Natural killer cell (primary cell): ENCODE measurements at regions not wholly inside any gene's neighbourhood (a gene's known extent, or its start where the extent isn't known, plus 50 kb on each side); places are given as distances from the start of the nearest gene placed in this dataset.

Experiments
- ATAC-seq, 3 donors: fragments of 150-1000 bp in 2 of 3; fragments of 200-7000 bp in 1 of 3; cut with Tn5 transposase; 1 replicate in 1 of 3; 2 replicates in 2 of 3; pipeline ENCODE4 v1.10.0; 2021; ENCODE audit warnings: mild to moderate bottlenecking in 2 of 3, moderate library complexity in 2 of 3
- DNase-seq, 2 donors: peaks; one replicate each; pipeline versions ENCODE4 v3.0.0 to v3.0.0-alpha.2; 2013 to 2021; ENCODE audit warnings: mixed read lengths in 1 of 2
- H3K27ac ChIP-seq: one replicate; pipeline ENCODE4 v1.5.1; 2013; ENCODE audit warnings: mild to moderate bottlenecking, low read length
- H3K27me3 ChIP-seq: one replicate; pipeline ENCODE4 v1.6.1; 2013; ENCODE audit warnings: low read length; ENCODE audit not compliant: control insufficient read depth, insufficient read depth
- H3K36me3 ChIP-seq: one replicate; pipeline ENCODE4 v1.6.1; 2013; ENCODE audit warnings: low read length; ENCODE audit not compliant: control insufficient read depth, insufficient read depth
- H3K4me1 ChIP-seq: one replicate; pipeline ENCODE4 v1.6.1; 2013; ENCODE audit warnings: low read length; ENCODE audit not compliant: control insufficient read depth, insufficient read depth
- H3K4me3 ChIP-seq: one replicate; pipeline ENCODE4 v1.5.1; 2013; ENCODE audit warnings: low read length
- H3K9me3 ChIP-seq: one replicate; pipeline ENCODE4 v1.6.1; 2013; ENCODE audit warnings: low read length; ENCODE audit not compliant: control insufficient read depth, insufficient read depth
- H3K27ac Mint-ChIP-seq, 2 donors: one replicate each; pipeline ENCODE4 v1.8.0; 2022; ENCODE audit warnings: mild to moderate bottlenecking in 2 of 2, mixed read lengths in 2 of 2, moderate library complexity in 1 of 2
- H3K27me3 Mint-ChIP-seq, 2 donors: one replicate each; pipeline ENCODE4 v1.8.0; 2022; ENCODE audit warnings: low read depth in 2 of 2, mixed read lengths in 2 of 2
- H3K36me3 Mint-ChIP-seq: one replicate; pipeline ENCODE4 v1.8.0; 2022; ENCODE audit warnings: mixed read lengths
- H3K4me1 Mint-ChIP-seq, 2 donors: one replicate each; pipeline ENCODE4 v1.8.0; 2022; ENCODE audit warnings: mixed read lengths in 2 of 2
- H3K4me3 Mint-ChIP-seq: one replicate; pipeline ENCODE4 v1.8.0; 2022; ENCODE audit warnings: mild to moderate bottlenecking, moderate library complexity, mixed read lengths
- H3K9me3 Mint-ChIP-seq, 2 donors: one replicate each; pipeline ENCODE4 v1.8.0; 2022; ENCODE audit warnings: mixed read lengths in 2 of 2
- CTCF ChIP-seq: fragments of 200-600 bp; IDR thresholded peaks from one replicate; pipeline ENCODE4 v1.8.0; 2022; ENCODE audit warnings: antibody characterized with exemption
- WGBS: methylation state at CpG from one replicate; pipeline ENCODE4 v1.1.7; 2013; ENCODE audit warnings: missing lambda C conversion rate; ENCODE audit not compliant: insufficient coverage; 5-methylcytosine and 5-hydroxymethylcytosine counted together
- intact Hi-C: fragments of 100-400 bp; cut with micrococcal nuclease; formaldehyde crosslinking; loops from one replicate; pipeline ENCODE4 v1.14.2; 2022

DNA sequence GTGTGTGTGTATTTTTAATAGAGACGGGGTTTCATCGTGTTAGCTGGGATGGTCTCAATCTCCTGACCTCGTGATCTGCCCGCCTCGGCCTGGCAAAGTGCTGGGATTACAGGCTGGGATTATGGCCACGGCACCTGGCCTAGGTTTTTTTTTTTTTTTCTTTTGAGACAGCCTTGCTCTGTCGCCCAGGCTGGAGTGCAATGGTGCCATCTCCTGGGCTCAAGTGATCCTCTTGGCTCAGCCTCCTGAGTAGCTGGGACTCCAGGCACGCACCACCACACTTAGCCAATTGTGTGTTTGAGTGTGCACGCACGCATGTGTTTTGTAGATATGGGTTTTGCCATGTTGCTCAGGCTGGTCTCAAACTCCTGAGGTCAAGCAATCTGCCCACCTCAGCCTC, 629.8 kb downstream of the ETV1 start:
- Histone ChIP-seq H3K4me1 (no peaks in the 10 kb centered on the region), H3K36me3 (no peaks in the 10 kb centered on the region), H3K4me3 (no peak overlapping the region), H3K27ac (no peak overlapping the region), H3K27me3 (no peaks in the 10 kb centered on the region), H3K9me3 (no peaks in the 10 kb centered on the region)
- ATAC-seq = no peak
- H3K36me3 Mint-ChIP-seq = no peaks in the 10 kb centered on the region
- no peak for TF ChIP-seq CTCF
- no peak for DNase-seq
- no peaks in the 10 kb centered on the region for H3K27me3 Mint-ChIP-seq
- no peak overlapping the region for H3K4me3 Mint-ChIP-seq
- no peak overlapping the region for H3K27ac Mint-ChIP-seq
- whole genome bisulfite sequencing = 89% methylated on average over 10 of the region's 10 CpGs
- H3K4me1 Mint-ChIP-seq = no peaks in the 10 kb centered on the region
- peaks cover 4 to 7% of the 10 kb centered on the region in 2 donors for H3K9me3 Mint-ChIP-seq
- intact Hi-C loops = no loop called here

GRCh38 chr7:13386741-13387140, 602.7 kb downstream of the ETV1 start:
- intact Hi-C loops = no loop called here
- no peak overlapping the region for H3K4me3 Mint-ChIP-seq
- no peak for TF ChIP-seq CTCF
- Histone ChIP-seq H3K27me3 (no peaks in the 10 kb centered on the region), H3K27ac (no peak overlapping the region), H3K36me3 (no peaks in the 10 kb centered on the region), H3K4me1 (no peaks in the 10 kb centered on the region), H3K9me3 (no peaks in the 10 kb centered on the region), H3K4me3 (no peak overlapping the region)
- no peak for ATAC-seq
- DNase-seq = no peak
- no CpG with 5 or more reads among the region's 1 CpG for WGBS
- H3K9me3 Mint-ChIP-seq = peaks cover 5 to 6% of the 10 kb centered on the region in 2 donors
- H3K36me3 Mint-ChIP-seq = no peaks in the 10 kb centered on the region
- H3K27me3 Mint-ChIP-seq = no peaks in the 10 kb centered on the region
- H3K4me1 Mint-ChIP-seq = no peaks in the 10 kb centered on the region
- no peak overlapping the region for H3K27ac Mint-ChIP-seq

- 93% methylated on average over 2 of the region's 2 CpGs for WGBS
- no peak overlapping the region for H3K4me3 ChIP-seq
- Mint-ChIP-seq H3K4me1 (no peaks in the 10 kb centered on the region), H3K36me3 (no peaks in the 10 kb centered on the region), H3K27ac (no peak overlapping the region), H3K9me3 (peaks cover 3 to 4% of the 10 kb centered on the region in 2 donors), H3K4me3 (no peak overlapping the region), H3K27me3 (no peaks in the 10 kb centered on the region)
- H3K27me3 ChIP-seq = no peaks in the 10 kb centered on the region
- intact Hi-C loops = no loop called here
- H3K4me1 ChIP-seq = no peaks in the 10 kb centered on the region
- DNase-seq (no peak), ATAC-seq (no peak)
- no peak for TF ChIP-seq CTCF
- no peak overlapping the region for H3K27ac ChIP-seq
- H3K9me3 ChIP-seq = no peaks in the 10 kb centered on the region
- no peaks in the 10 kb centered on the region for H3K36me3 ChIP-seq
Observed at GRCh38 chr7:13407911-13408310, 581.6 kb downstream of the ETV1 start.

DNA sequence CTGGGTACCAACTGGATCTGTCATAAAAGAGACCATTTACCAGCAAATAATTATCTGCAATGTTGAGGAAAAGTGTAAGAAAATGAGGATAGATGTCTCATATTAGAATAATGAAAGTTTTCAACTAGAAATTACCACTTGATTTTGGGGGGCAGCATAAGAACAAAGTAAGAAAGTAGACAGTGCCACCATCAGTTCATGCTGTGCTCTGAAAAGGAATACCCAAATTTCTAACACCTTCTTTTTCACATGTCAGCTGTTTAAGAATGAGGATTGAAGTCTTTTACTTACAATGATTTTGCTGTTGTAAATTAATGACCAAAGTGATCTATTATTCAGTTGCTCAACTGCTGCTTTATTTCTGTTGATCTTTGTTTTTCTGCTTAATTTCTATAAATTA, 578.3 kb downstream of the ETV1 start:
- H3K27me3 Mint-ChIP-seq = no peaks in the 10 kb centered on the region
- intact Hi-C loops = no loop called here
- no peaks in the 10 kb centered on the region for H3K4me1 Mint-ChIP-seq
- DNase-seq (no peak), ATAC-seq (no peak)
- H3K4me1 ChIP-seq = no peaks in the 10 kb centered on the region
- no peaks in the 10 kb centered on the region for H3K36me3 Mint-ChIP-seq
- H3K9me3 Mint-ChIP-seq = peaks cover 2% of the 10 kb centered on the region in 2 donors
- no peak overlapping the region for H3K27ac ChIP-seq
- no peaks in the 10 kb centered on the region for H3K36me3 ChIP-seq
- no peaks in the 10 kb centered on the region for H3K9me3 ChIP-seq
- H3K27ac Mint-ChIP-seq = no peak overlapping the region
- H3K4me3 Mint-ChIP-seq = no peak overlapping the region
- H3K27me3 ChIP-seq = no peaks in the 10 kb centered on the region
- no peak for TF ChIP-seq CTCF
- no peak overlapping the region for H3K4me3 ChIP-seq
